Putamen (tissue), 1 donor: ENCODE measurements at regions not wholly inside any gene's neighbourhood (a gene's known extent, or its start where the extent isn't known, plus 50 kb on each side); places are given as distances from the start of the nearest gene placed in this dataset.

ENCODE experiments used
- DNase-seq: peaks from one replicate; pipeline ENCODE4 v3.0.0-alpha.2; 2016; ENCODE audit warnings: low spot score

- no peak for DNase-seq
Observed at GRCh38 chr20:60244373-60245146, 286.3 kb downstream of the CDH26 start.

DNA sequence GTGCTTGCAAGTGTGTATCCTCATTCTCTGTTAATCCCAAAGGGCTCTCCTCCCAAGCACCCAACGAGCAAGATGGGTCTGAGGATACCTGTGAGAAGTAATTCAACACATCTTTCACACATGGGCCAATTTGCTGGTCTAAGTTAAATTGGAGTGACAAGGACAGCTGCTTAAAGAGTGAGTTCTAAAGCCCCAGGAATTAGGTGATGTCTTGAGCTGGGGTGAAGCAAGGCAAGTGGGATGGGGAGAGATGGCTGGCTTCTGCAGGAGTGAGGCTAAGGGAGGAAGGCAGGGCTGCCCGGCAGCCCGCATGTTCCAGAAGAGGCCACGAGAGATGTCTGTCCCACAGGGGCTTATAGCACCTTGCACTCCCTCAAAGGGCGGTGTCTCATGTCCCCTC is 288.5 kb downstream of the CDH26 start:
- no peak for DNase-seq

DNA sequence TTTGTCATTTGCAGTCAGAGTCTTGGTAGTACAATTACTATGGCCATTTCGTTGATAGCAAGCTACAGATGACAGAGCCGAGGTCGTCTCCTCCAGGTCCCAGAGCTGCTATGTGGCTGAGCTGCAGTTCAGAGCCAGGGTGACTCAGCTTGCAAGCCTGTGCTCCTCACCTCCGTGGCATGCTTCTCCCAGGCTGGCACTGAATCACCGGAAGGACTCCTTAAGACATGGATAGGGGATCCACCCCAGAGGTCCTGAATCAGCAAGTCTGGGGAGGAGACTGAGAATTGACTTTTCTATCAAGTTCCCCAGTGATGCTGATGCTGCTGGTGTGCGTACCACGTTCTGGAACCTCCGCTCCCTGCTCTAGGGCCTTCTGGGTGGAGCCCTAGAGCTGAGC is 291.2 kb downstream of the CDH26 start:
- DNase-seq, result no peak

- no peak for DNase-seq
Observed at GRCh38 chr20:60250251-60250650, 292.0 kb downstream of the CDH26 start.

- DNase-seq, result no peak
Observed at GRCh38 chr20:60252866-60253265, 294.6 kb downstream of the CDH26 start.

GRCh38 chr20:60253471-60253870 is 295.2 kb downstream of the CDH26 start:
- DNase-seq, result no peak

DNA sequence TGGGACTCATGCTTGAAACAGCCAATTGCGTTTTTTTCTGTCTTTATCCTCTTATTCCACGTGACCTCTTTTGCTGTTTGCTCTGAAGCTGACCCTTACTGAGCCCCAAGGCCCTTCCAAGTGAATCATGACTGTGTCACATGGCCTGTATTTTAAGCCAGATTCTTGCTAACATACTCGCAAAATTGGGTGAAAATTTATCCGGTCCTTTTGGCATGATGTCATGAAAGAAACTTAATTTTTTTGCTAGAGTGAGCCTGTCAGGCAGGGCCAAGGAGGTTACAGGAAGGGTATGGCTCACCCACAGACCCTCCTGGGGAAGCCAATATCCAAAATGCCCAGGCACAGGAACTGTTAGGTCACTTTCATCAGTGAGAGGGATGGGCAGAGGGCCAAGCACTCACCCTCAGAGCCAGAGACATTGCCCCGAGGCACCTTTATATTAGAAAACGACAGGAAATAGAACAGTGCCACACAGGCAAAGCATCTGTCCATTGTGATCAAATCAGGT is 296.7 kb downstream of the CDH26 start:
- no peak for DNase-seq

- DNase-seq, result no peak
Observed at GRCh38 chr20:60255415-60255814, 297.2 kb downstream of the CDH26 start.

DNA sequence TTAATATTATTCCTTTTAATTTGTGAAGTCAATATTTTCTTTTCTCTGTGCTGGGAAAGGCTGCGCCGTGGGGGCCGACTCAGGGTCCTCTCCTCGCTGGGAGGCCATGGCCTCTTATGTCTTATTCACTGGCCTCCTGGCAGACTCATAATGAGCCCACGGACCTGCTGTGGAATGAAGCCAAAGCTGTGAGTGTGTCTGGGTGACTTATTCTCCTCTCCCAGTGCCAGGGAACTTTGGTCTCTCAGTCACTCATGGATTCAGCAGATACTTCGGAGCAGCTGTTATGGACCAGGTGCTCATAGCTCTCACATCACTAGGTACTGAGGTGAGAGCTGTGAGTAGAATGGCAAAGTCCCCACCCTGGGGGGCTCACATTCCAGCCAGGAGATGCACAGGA is 297.6 kb downstream of the CDH26 start:
- DNase-seq, result no peak

- DNase-seq, result no peak
Observed at GRCh38 chr20:60256811-60257210, 298.6 kb downstream of the CDH26 start.

GRCh38 chr20:60257671-60258070 is 299.4 kb downstream of the CDH26 start:
- no peak for DNase-seq

DNA sequence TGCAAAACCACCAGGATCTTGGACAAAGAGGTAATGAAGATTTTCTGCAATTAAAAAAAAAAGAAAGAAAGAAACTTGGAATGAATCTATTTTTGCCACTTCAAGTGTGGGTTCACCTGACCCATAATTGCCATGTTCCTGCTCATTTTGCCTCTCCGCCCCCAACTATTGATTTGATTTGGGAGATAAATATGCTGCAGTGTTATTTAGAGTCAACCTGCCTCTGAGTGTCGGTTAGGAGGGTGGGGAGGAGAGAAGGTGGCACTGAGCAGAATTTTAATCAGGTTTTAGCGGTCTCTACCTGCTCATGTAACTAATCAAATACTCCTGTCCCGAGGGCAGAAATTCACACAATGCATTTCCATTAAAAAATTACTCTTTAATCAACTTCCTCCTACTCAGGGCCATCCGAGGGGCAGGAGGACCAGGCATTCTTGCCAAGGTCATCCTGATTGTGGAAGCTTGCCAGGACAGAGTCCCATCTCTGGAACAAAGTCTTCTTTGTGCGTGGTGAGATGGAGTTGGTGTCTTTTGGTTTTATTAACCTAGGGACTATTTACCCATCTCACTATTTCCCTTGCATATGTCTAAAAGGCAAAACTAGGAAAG is 300.1 kb downstream of the CDH26 start:
- no peak for DNase-seq

GRCh38 chr20:60261333-60261732 is 303.1 kb downstream of the CDH26 start:
- DNase-seq, result no peak

GRCh38 chr20:60262967-60263603 is 304.9 kb downstream of the CDH26 start:
- DNase-seq, result no peak

DNA sequence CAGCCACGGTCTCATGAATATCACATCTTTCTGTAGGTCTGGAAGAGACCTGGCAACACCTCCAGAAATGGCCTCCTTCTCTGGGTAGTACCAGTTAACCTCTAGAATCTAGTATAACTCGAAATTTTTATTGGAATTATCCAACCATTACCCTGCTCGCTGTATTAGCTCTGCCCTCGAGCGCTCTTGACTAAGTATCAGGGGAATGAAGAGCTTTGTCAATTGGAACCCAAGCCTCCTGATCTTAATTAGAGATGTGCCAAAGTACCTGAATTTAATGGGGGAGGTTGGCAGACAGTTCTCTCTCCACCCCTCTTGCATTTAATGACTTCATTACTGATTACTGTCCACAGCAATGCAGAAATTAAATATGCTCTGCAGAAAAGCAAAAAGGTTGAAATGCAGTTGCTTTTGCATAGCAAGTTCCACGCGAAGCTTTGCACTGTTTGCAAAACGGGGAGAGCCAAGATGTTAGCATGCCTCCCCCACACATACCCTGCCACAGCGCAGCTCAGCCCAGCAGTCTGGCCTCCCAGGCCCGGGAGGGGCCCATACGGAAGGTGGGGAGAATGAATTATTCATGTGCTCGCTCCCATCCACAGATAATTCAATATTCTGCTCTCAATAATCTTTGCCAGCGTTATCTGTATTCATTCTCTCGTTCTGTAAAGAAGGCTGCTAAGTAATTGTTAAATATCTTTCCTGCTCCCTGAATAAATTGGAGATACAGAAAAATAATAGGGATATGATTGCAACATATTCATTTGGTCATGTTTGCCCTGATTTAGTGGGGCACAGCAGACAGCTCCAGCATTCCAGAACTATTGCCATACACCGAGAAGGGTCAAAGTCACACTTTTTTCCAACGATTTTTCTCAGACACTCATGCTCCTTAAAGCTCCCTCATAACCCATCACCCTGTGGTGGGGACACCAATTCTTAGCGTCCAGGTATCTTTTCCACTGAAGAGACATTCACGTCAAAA is 305.8 kb downstream of the CDH26 start:
- no peak for DNase-seq

- no peak for DNase-seq
Observed at GRCh38 chr20:60266177-60266823, 308.1 kb downstream of the CDH26 start.

DNA sequence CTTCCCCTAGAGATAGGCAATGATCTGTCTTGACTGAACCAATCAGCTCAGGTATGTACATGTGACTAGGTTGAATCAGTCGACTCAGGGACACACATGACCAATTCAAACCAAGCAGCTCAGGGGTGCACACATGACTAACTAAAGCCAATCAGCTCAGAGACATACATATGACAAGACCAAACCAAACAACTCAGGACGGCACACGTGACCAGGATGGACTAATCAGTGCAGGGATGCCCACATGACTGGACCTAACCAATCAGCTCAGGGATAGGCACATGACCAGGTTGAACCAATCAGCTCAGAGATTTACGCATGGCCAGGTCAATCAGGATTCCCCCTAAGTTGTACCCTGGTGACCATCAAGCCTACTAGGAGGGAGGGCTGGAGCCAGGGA is 310.3 kb downstream of the CDH26 start:
- DNase-seq, result no peak

- DNase-seq, result no peak
Observed at GRCh38 chr20:60269573-60270162, 311.4 kb downstream of the CDH26 start.

GRCh38 chr20:60270341-60270740 is 312.1 kb downstream of the CDH26 start:
- no peak for DNase-seq

DNA sequence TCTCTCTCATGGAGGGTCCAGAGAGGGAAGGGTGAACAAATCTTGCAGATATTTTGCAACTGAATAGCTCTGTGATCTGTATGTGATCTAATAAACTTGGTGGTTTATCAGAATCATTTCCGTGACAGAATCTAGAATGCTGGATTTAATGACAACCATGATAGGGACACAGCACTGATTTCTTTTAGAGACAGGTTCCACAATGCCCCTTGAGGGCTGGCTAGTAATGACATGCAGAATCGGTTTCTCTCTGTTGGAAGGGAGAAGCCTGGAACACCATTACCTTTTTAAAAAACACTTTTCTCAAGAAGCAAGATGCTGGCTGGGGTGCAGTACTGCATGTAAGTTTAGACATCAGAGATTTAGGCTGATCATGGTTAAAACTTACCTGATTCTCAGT is 313.4 kb downstream of the CDH26 start:
- no peak for DNase-seq

- no peak for DNase-seq
Observed at GRCh38 chr20:60272790-60273189, 314.6 kb downstream of the CDH26 start.
